Cardiac fibroblast (primary cell): ENCODE measurements at regions not wholly inside any gene's neighbourhood (a gene's known extent, or its start where the extent isn't known, plus 50 kb on each side); places are given as distances from the start of the nearest gene placed in this dataset.

Source experiments
- DNase-seq, 2 donors: peaks; one replicate each; pipeline versions ENCODE4 v3.0.0 to v3.0.0-alpha.2; 2010; ENCODE audit warnings: low read depth in 2 of 2
- H3K4me3 ChIP-seq, 2 donors: replicated peaks in 1 of 2; 1 replicate in 1 of 2; 2 replicates in 1 of 2; pipeline ENCODE4 v1.5.1; 2011; ENCODE audit warnings: low read depth in 2 of 2, low read length in 2 of 2, mild to moderate bottlenecking in 2 of 2, moderate library complexity in 1 of 2
- TF ChIP-seq, protein P1 (sequence below): IDR thresholded peaks from one replicate; pipeline ENCODE4 v1.5.1; 2011; ENCODE audit warnings: low read depth, mild to moderate bottlenecking, low read length, inconsistent platforms

DNA sequence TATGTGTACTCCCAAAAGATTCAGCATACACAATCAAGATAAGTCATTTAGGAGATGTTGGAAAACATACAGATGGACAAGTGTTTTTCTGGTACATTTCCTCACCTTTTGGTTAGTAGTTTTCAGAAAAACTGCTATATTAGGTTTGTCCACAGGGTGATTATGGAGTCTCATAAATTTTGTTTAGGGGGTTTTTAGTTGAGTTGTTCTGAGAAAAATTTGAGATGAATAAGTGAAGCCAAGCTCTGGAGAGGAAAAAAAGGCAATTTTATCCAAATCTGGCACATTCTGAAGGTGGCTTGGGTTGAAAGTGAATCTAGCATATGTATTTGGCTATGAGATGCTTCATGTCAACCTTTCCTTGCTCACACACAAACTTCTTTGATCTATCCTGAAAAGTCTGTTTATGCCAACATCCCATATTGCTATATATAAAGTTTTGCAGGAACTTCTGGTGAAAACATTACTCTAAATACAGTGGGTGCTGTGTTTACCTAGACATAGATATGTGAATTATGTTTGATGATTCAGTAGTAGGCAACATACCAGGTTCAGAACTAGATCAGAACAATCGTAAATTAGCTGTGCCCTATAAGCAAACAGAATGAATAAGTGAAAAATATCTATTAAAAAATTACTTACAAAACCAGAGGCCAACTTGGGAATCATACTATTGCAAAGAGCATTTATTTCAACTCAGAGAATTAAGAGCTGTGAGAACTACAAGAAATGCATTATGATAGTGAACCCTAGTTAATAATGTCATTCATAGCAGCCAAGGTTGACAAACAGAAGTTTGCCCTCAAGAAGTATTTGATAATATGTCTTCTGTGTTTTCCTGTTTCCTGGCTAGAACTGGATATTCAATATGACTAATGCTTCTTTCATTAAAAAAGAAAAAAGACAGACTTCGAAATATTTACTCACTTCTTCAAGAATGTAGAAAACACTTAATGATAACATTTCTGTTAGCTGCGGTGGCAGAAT is 552.0 kb downstream of the IRS1 start:
- DNase-seq, result peak; percentile 62 to 71
- TF ChIP-seq, protein P1, sequence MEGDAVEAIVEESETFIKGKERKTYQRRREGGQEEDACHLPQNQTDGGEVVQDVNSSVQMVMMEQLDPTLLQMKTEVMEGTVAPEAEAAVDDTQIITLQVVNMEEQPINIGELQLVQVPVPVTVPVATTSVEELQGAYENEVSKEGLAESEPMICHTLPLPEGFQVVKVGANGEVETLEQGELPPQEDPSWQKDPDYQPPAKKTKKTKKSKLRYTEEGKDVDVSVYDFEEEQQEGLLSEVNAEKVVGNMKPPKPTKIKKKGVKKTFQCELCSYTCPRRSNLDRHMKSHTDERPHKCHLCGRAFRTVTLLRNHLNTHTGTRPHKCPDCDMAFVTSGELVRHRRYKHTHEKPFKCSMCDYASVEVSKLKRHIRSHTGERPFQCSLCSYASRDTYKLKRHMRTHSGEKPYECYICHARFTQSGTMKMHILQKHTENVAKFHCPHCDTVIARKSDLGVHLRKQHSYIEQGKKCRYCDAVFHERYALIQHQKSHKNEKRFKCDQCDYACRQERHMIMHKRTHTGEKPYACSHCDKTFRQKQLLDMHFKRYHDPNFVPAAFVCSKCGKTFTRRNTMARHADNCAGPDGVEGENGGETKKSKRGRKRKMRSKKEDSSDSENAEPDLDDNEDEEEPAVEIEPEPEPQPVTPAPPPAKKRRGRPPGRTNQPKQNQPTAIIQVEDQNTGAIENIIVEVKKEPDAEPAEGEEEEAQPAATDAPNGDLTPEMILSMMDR, result peak; percentile 20
- H3K4me3 ChIP-seq, result no peak overlapping the region

GRCh38 chr2:226234187-226234586 is 565.4 kb downstream of the IRS1 start:
- DNase-seq, result no peak
- H3K4me3 ChIP-seq, result no peak overlapping the region
- TF ChIP-seq, protein P1, result no peak

DNA sequence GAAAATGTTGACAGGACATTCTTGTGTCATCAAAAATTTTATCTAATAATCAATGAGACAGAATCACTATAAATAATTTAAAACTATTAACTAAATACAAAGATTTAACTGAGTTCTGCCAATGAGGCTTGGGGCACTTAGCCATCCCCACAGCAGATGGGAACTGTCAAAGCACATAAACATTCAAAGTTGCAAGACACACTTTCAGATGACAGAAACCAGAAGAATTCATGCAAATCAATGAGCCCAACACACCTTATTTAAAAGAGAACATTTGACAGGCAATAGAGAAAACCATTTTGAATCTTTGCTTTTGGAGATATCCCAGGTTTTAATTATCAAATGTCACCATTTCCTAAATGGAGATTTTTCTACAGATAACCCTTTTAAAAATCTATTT is 566.2 kb downstream of the IRS1 start:
- TF ChIP-seq, protein P1, result no peak
- no peak overlapping the region for H3K4me3 ChIP-seq
- DNase-seq, result no peak

DNA sequence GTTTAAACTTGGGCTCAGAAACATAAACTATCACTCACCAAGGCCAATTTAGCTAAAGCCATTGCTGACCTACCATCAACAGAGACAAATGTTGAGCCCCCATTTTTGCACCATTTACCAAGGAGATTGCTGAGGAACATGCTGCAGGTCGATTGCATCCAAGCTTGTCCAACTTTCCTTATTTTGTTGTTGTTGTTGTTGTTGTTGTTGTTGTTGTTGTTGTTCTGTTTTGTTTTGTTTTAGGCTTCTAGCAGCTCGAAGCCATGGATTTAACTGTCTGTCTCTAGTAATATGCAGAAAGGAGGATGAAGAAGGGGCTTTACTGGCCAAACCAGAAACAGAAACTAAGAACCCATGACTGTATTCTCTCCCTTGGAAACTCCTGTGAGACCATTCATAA is 571.5 kb downstream of the IRS1 start:
- no peak overlapping the region for H3K4me3 ChIP-seq
- no peak for DNase-seq
- TF ChIP-seq, protein P1, result no peak

- TF ChIP-seq, protein P1, result no peak
- H3K4me3 ChIP-seq, result no peak overlapping the region
- no peak for DNase-seq
These were observed 572.3 kb downstream of the IRS1 start for GRCh38 chr2:226227341-226227740.

GRCh38 chr2:226223704-226224103 is 575.9 kb downstream of the IRS1 start:
- TF ChIP-seq, protein P1, result no peak

GRCh38 chr2:226220511-226220910 is 579.1 kb downstream of the IRS1 start:
- no peak for DNase-seq
- H3K4me3 ChIP-seq, result no peak overlapping the region
- TF ChIP-seq, protein P1, result no peak

More at GRCh38 chr2:226223704-226224103, 575.9 kb downstream of the IRS1 start:
- H3K4me3 ChIP-seq, result no peak overlapping the region
- DNase-seq, result no peak
